PFSK-1 (cell line): ENCODE measurements at regions not wholly inside any gene's neighbourhood (a gene's known extent, or its start where the extent isn't known, plus 50 kb on each side); places are given as distances from the start of the nearest gene placed in this dataset.

Source experiments
- FOXP2 ChIP-seq: optimal IDR thresholded peaks from 2 replicates; pipeline ENCODE3; 2011; ENCODE audit warnings: borderline replicate concordance, control low read depth, inconsistent platforms; ENCODE audit not compliant: insufficient read depth; ENCODE audit errors: extremely low read length, extremely low read depth
- POLR2AphosphoS5 ChIP-seq: IDR thresholded peaks from 2 replicates; pipeline ENCODE4 v1.6.1; 2012; ENCODE audit warnings: low read depth, mild to moderate bottlenecking, control low read depth, low read length, moderate library complexity
- SIN3A ChIP-seq: IDR thresholded peaks from 2 replicates; pipeline ENCODE4 v1.6.1; 2012; ENCODE audit warnings: mild to moderate bottlenecking, low read length, moderate library complexity, borderline replicate concordance; ENCODE audit not compliant: insufficient read depth
- TAF1 ChIP-seq: IDR thresholded peaks from 2 replicates; pipeline ENCODE4 v1.6.1; 2012; ENCODE audit warnings: low read length, control low read depth, borderline replicate concordance; ENCODE audit not compliant: insufficient read depth
- TF ChIP-seq, protein P1 (sequence below), 2 experiments: IDR thresholded peaks; 2 replicates each; pipeline versions ENCODE4 v1.6.1 to v1.8.0; 2011 to 2012; ENCODE audit warnings: low read depth in 2 of 2, low read length in 2 of 2, control low read depth in 1 of 2, inconsistent platforms in 1 of 2, mild to moderate bottlenecking in 1 of 2, moderate library complexity in 1 of 2; ENCODE audit not compliant: insufficient read depth in 1 of 2

DNA sequence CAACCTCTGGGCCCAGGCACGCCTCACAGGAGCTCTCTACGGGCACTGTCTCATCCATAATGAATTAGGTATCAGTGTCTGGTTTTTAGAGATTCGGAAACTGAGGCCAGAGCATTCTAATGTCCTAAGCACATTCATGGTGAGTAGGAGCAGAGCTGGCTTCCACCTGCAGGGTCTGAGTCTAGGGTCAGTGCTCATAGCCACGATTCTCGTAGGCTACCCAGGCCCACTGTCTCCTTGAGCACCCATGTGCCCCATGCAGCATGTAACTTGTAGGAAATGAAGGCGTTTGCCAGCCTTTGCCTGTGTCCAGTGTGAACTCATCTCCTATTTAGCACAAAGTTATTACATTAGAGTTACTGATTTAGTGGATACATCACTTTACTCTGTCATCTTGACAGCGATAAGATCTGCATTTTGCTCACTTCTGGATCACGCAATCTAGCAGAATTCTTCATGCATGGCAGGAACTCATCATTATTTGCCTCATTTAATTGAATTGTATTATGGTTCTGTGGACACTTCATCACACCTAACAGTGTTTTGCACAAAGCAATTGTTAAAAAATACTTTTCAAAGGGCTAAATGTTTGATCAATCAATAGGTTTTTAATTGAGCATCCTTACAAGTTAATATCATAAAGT is 205.3 kb upstream of the SULF2 start:
- no peak for TF ChIP-seq SIN3A
- TF ChIP-seq, protein P1, sequence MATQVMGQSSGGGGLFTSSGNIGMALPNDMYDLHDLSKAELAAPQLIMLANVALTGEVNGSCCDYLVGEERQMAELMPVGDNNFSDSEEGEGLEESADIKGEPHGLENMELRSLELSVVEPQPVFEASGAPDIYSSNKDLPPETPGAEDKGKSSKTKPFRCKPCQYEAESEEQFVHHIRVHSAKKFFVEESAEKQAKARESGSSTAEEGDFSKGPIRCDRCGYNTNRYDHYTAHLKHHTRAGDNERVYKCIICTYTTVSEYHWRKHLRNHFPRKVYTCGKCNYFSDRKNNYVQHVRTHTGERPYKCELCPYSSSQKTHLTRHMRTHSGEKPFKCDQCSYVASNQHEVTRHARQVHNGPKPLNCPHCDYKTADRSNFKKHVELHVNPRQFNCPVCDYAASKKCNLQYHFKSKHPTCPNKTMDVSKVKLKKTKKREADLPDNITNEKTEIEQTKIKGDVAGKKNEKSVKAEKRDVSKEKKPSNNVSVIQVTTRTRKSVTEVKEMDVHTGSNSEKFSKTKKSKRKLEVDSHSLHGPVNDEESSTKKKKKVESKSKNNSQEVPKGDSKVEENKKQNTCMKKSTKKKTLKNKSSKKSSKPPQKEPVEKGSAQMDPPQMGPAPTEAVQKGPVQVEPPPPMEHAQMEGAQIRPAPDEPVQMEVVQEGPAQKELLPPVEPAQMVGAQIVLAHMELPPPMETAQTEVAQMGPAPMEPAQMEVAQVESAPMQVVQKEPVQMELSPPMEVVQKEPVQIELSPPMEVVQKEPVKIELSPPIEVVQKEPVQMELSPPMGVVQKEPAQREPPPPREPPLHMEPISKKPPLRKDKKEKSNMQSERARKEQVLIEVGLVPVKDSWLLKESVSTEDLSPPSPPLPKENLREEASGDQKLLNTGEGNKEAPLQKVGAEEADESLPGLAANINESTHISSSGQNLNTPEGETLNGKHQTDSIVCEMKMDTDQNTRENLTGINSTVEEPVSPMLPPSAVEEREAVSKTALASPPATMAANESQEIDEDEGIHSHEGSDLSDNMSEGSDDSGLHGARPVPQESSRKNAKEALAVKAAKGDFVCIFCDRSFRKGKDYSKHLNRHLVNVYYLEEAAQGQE (IDR thresholded peaks at IDR 0.05; ENCODE audit: insufficient read depth in 1 of 2, low read depth in 2 of 2, low read length in 2 of 2), result no peak
- no peak for TF ChIP-seq POLR2AphosphoS5
- TF ChIP-seq TAF1, result no peak
- no peak for TF ChIP-seq FOXP2

GRCh38 chr20:47989957-47990356 is 204.7 kb upstream of the SULF2 start:
- TF ChIP-seq, protein P1 (IDR thresholded peaks at IDR 0.05; ENCODE audit: insufficient read depth in 1 of 2, low read depth in 2 of 2, low read length in 2 of 2), result no peak
- TF ChIP-seq TAF1 (no peak), SIN3A (no peak), FOXP2 (no peak), POLR2AphosphoS5 (no peak)

GRCh38 chr20:47988676-47989075 is 203.4 kb upstream of the SULF2 start:
- no peak for TF ChIP-seq POLR2AphosphoS5
- no peak for TF ChIP-seq TAF1
- no peak for TF ChIP-seq FOXP2
- TF ChIP-seq SIN3A, result no peak
- TF ChIP-seq, protein P1 (IDR thresholded peaks at IDR 0.05; ENCODE audit: insufficient read depth in 1 of 2, low read depth in 2 of 2, low read length in 2 of 2), result no peak

DNA sequence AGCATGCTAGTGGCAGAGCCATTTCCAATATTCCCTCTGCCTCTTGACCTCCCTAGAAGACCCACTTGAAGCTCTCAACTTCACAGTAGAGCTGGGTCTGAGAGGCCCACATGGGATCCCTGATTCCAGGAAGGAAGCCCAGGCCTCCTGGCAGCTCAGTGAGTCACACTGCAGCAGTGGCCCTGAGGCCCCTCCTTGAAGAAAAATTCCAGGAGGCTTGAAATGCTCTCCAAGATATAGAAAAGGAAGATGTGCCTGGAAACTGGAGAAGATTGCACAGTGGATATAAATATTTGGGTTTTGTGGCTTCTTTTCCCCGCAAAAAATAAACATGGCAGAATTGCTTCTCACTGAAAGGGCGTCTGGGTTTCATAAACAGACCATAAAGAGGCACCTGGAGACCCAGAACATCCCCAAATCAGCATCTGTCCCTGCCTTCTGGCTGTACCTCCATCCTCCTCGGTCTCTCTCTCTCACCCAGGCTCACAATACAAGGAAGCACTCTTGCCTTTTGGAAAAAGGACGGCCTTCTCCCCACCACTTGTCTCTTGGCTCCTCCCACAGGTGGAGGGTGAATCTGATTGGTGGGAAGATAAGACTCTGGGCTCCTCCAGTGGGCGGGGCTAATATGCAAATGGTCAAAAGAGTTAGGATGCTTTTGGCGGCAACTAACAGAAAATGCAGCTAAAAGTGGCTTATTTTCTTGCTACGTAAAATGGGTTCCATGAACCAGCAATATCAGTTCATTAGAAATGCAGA is 200.0 kb upstream of the SULF2 start:
- TF ChIP-seq TAF1 (no peak), FOXP2 (no peak)

- TF ChIP-seq POLR2AphosphoS5 (no peak), SIN3A (no peak), FOXP2 (no peak), TAF1 (no peak)
- TF ChIP-seq, protein P1 (IDR thresholded peaks at IDR 0.05; ENCODE audit: insufficient read depth in 1 of 2, low read depth in 2 of 2, low read length in 2 of 2), result no peak
These were observed 199.2 kb upstream of the SULF2 start for GRCh38 chr20:47984437-47984836.
